Heart left ventricle (tissue), 16 donors: ENCODE measurements at regions not wholly inside any gene's neighbourhood (a gene's known extent, or its start where the extent isn't known, plus 50 kb on each side); places are given as distances from the start of the nearest gene placed in this dataset.

ENCODE experiments used
- ATAC-seq, 4 donors: fragments of 200-7000 bp; cut with Tn5 transposase; one replicate each; pipeline ENCODE4 v1.9.1; 2020 to 2022; ENCODE audit warnings: moderate library complexity in 4 of 4, mild to moderate bottlenecking in 3 of 4, moderate number of reproducible peaks in 1 of 4
- DNase-seq, 5 donors: peaks; one replicate each; pipeline ENCODE4 v3.0.0-alpha.2; 2020
- H3K27ac ChIP-seq, 12 donors: fragments of 200-600 bp; sonication (generic) in 4 of 12; one replicate each; pipeline versions ENCODE4 v1.5.0 to v1.8.0; 2016 to 2022; ENCODE audit warnings: mild to moderate bottlenecking in 2 of 12
- H3K27me3 ChIP-seq, 9 donors: fragments of 200-600 bp; sonication (generic) in 2 of 9; one replicate each; pipeline versions ENCODE4 v1.5.1 to v1.8.0; 2016 to 2022; ENCODE audit warnings: mild to moderate bottlenecking in 3 of 9
- H3K36me3 ChIP-seq, 9 donors: fragments of 200-600 bp; sonication (generic) in 2 of 9; one replicate each; pipeline versions ENCODE4 v1.5.0 to v1.8.0; 2018 to 2022; ENCODE audit warnings: mild to moderate bottlenecking in 2 of 9
- H3K4me1 ChIP-seq, 12 donors: fragments of 200-600 bp; sonication (generic) in 4 of 12; one replicate each; pipeline versions ENCODE4 v1.5.0 to v1.8.0; 2016 to 2022; ENCODE audit warnings: mild to moderate bottlenecking in 3 of 12
- H3K4me3 ChIP-seq, 12 donors: fragments of 200-600 bp; sonication (generic) in 4 of 12; one replicate each; pipeline versions ENCODE4 v1.5.0 to v1.8.0; 2017 to 2022; ENCODE audit warnings: mild to moderate bottlenecking in 9 of 12, moderate library complexity in 4 of 12
- H3K9me3 ChIP-seq, 12 donors: fragments of 200-600 bp; sonication (generic) in 4 of 12; one replicate each; pipeline versions ENCODE4 v1.5.0 to v1.8.0; 2016 to 2022; ENCODE audit warnings: mild to moderate bottlenecking in 1 of 12
- POLR2A ChIP-seq, 2 donors: fragments of 450-650 bp; IDR thresholded peaks; one replicate each; pipeline ENCODE4 v1.6.1; 2017; ENCODE audit warnings: antibody characterized with exemption in 2 of 2, mild to moderate bottlenecking in 2 of 2, moderate library complexity in 2 of 2
- WGBS, 4 donors: extraction: QIAGEN DNeasy Blood & Tissue Kit in 2 of 4; methylation state at CpG; one replicate each; pipeline versions ENCODE4 v1.1.5 to v1.1.7; 2013 to 2018; 5-methylcytosine and 5-hydroxymethylcytosine counted together
- intact Hi-C, 10 donors: fragments of 100-400 bp; cut with DNase I; formaldehyde crosslinking; loops; one replicate each; pipeline versions ENCODE4 v1.11.1 to v1.14.2; 2022
- TF ChIP-seq, protein P1 (sequence below), 12 donors: fragments of 200-600 bp; sonication (generic) in 4 of 12; IDR thresholded peaks; one replicate each; pipeline versions ENCODE4 v1.5.0 to v1.8.0; 2018 to 2022; ENCODE audit warnings: antibody characterized with exemption in 12 of 12, mild to moderate bottlenecking in 5 of 12
- donor health status: ischemic (EF 13 %, LVEDD 7.1; RV severe dilation, severe dysfunction).
- donor health status: healthy with polysubstance abuse.
- donor health status: DM: no; HTN: yes; CAD: no.
- donor health status: DM: no; HTN: no; CAD: no.
- donor health status: ischemic (EF 25% LVEDD 6.9; RV normal size, moderate dysfunction).
- donor health status: ischemic (EF 25% LVEDD 5.7; RV mildly dilated, moderate dysfunction).
- donor health status: healthy.
- donor health status: DM: yes; HTN: yes; CAD: no.
- donor health status: ischemic (EF 35%, LVEDD 5.7; RV mildly dilated, moderate dysfunction).
- donor health status: nonischemic (EF 11% LVEDD 7.7; RV severe dilation, severe dysfunction).
- donor health status: DM: yes; HTN: yes; CAD: no.
- donor health status: PGD.
- donor health status: ischemic (EF 29% LVEDD 5.4; RV normal size, mild dysfunction).
- donor health status: nonischemic (EF 23%, LVEDD 6.1; RV moderate dilation, normal function).

DNA sequence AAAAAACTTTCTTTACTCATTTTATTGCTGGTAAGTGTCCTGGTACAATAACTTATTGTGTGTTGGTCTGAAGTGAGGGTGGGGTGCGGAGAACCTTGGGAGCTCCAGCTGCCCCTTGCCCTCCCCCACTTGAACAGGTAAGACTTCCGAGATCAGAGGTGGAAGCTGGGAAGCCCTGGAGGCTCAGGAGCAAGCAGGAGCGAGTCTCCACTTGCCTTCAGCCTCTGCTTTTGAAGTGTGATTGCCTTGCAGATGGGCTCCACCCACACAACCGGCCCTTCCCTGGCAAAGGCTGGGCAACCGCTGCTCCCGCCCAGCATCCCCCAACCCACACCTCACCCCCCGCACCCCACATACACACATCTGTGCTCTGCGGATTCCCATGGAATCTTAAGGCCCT lies 179.6 kb downstream of the TFAP2C start:
- H3K9me3 ChIP-seq, result no peaks in the 10 kb centered on the region
- ATAC-seq (no peak), DNase-seq (no peak)
- intact Hi-C loops, result no loop called here
- H3K36me3 ChIP-seq, result no peaks in the 10 kb centered on the region
- TF ChIP-seq, protein P1, sequence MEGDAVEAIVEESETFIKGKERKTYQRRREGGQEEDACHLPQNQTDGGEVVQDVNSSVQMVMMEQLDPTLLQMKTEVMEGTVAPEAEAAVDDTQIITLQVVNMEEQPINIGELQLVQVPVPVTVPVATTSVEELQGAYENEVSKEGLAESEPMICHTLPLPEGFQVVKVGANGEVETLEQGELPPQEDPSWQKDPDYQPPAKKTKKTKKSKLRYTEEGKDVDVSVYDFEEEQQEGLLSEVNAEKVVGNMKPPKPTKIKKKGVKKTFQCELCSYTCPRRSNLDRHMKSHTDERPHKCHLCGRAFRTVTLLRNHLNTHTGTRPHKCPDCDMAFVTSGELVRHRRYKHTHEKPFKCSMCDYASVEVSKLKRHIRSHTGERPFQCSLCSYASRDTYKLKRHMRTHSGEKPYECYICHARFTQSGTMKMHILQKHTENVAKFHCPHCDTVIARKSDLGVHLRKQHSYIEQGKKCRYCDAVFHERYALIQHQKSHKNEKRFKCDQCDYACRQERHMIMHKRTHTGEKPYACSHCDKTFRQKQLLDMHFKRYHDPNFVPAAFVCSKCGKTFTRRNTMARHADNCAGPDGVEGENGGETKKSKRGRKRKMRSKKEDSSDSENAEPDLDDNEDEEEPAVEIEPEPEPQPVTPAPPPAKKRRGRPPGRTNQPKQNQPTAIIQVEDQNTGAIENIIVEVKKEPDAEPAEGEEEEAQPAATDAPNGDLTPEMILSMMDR (IDR thresholded peaks at IDR 0.05), result no peak
- TF ChIP-seq POLR2A (IDR thresholded peaks at IDR 0.05), result no peak
- no peak overlapping the region for H3K27ac ChIP-seq
- H3K4me1 ChIP-seq, result no peaks in the 10 kb centered on the region
- H3K4me3 ChIP-seq, result no peak overlapping the region
- 38 to 47% (median 44%) methylated on average over 8 of the region's 8 CpGs for WGBS, 4 donors
- H3K27me3 ChIP-seq, result peaks cover 0 to 63% (median 7%) of the 10 kb centered on the region in 9 donors

DNA sequence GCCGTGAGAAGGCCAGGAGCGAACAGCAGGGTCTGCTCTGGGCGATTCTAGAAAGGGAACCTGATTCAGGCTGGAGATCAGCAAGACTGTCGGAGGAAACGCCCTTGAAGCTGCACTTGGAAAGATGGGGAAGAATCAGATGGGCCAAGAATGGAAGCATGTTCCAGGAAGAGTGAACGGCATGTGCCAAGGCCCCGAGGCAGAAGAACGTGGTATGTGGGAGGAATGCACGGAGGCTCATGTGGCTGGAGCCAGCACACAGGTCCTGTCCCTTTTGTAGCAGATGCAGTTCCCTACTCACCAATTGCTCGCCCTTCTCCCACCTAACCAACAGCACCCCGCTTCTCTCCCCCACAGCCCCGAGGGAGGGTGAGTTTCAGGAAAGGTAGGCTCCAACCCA lies 180.6 kb downstream of the TFAP2C start:
- Histone ChIP-seq H3K4me3 (no peak overlapping the region), H3K9me3 (no peaks in the 10 kb centered on the region), H3K36me3 (no peaks in the 10 kb centered on the region), H3K4me1 (no peaks in the 10 kb centered on the region), H3K27me3 (peaks cover 0 to 59% (median 7%) of the 10 kb centered on the region in 9 donors), H3K27ac (no peak overlapping the region)
- intact Hi-C loops, result no loop called here
- 76 to 90% (median 86%) methylated on average over 12 of the region's 12 CpGs for WGBS, 4 donors
- TF ChIP-seq POLR2A (IDR thresholded peaks at IDR 0.05), result no peak
- TF ChIP-seq, protein P1 (IDR thresholded peaks at IDR 0.05), result no peak
- ATAC-seq, result no peak
- DNase-seq, result no peak

DNA sequence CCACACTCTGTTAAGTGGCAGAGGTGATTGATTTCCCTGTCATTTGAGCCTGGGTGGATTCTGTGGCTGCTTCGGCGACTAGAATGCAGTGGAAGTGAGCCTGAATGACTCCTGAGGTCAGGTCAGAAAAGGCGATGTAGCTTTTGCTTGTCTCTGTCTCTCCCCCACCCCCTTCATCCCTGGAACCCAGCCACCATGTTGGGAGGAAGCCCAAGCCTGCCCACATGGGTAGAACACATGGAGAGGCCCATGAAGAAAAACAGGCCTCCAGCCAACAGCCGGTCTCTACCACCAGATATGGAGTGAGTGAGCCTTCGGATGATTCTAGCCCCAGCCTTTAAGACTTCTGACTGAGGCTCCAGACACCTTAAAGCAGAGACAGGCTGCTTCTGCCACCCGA lies 181.0 kb downstream of the TFAP2C start:
- H3K27ac ChIP-seq, result no peak overlapping the region
- intact Hi-C loops, result no loop called here
- no peaks in the 10 kb centered on the region for H3K4me1 ChIP-seq
- no peak for ATAC-seq
- TF ChIP-seq, protein P1 (IDR thresholded peaks at IDR 0.05), result no peak
- no peak for TF ChIP-seq POLR2A (IDR thresholded peaks at IDR 0.05)
- peaks cover 0 to 62% (median 7%) of the 10 kb centered on the region in 9 donors for H3K27me3 ChIP-seq
- no peak overlapping the region for H3K4me3 ChIP-seq
- H3K9me3 ChIP-seq, result no peaks in the 10 kb centered on the region
- DNase-seq, result no peak
- no peaks in the 10 kb centered on the region for H3K36me3 ChIP-seq
- WGBS, 4 donors, result 63 to 77% (median 73%) methylated on average over 4 to 6 of the region's 6 CpGs

DNA sequence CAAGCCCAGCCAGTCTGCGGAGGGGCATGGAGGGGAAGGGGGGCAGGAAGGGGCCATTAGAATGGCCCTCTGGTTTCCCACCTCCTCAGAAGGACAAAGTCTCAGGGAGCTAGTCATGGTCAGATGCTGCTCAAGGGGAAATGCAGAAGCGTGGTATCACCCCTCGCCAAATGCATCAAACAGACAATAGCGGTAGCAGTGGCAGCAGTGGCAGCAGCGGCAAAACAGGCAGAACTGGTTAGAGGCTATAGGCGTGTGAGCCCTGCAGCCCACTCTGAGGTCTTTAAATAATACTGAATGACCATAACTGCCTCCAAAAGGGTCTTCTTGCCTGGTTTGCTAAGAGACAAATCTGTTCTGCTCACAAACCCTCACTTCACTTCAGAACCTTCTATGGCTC lies 186.7 kb downstream of the TFAP2C start:
- intact Hi-C loops, result no loop called here

More for the DNA sequence above, 186.7 kb downstream of the TFAP2C start:
- H3K36me3 ChIP-seq, result no peaks in the 10 kb centered on the region
- TF ChIP-seq, protein P1 (IDR thresholded peaks at IDR 0.05), result no peak
- no peak for TF ChIP-seq POLR2A (IDR thresholded peaks at IDR 0.05)
- DNase-seq (no peak), ATAC-seq (no peak)
- H3K4me1 ChIP-seq, result no peaks in the 10 kb centered on the region
- H3K27ac ChIP-seq, result no peak overlapping the region
- no peak overlapping the region for H3K4me3 ChIP-seq
- peaks cover 0 to 37% (median under 1%) of the 10 kb centered on the region in 9 donors for H3K27me3 ChIP-seq
- peaks cover 0 to 6% (median 0%) of the 10 kb centered on the region in 12 donors for H3K9me3 ChIP-seq
- 55 to 72% (median 71%) methylated on average over 6 of the region's 6 CpGs for WGBS, 4 donors
